Hematopoietic multipotent progenitor cell (in vitro differentiated cells): ENCODE measurements at regions not wholly inside any gene's neighbourhood (a gene's known extent, or its start where the extent isn't known, plus 50 kb on each side); places are given as distances from the start of the nearest gene placed in this dataset.
"Not testable (repeated sequence)": the region's sequence is repeated elsewhere in the genome, so short reads cannot be mapped to it uniquely, and the experiment has no call there.

Experiments used
- DNase-seq, 3 donors: peaks; one replicate each; pipeline ENCODE4 v3.0.0-alpha.2; 2011 to 2015; ENCODE audit warnings: low read depth in 2 of 3, low spot score in 2 of 3

DNA sequence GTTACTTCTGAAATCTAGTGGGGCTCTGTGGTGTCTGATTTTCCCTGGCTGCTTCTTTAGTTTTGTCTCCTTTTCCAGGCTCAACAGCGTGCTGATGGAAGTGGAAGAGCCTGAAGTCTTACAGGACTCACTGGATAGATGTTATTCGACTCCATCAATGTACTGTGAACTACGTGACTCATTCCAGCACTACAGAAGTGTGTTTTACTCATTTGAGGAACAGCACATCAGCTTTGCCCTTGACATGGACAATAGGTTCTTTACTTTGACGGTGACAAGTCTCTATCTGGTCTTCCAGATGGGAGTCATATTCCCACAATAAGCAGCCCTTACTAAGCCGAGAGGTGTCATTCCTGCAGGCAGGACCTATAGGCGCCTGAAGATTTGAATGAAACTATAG lies 51.1 kb downstream of the NBPF8 start:
- DNase-seq: not testable (repeated sequence)

DNA sequence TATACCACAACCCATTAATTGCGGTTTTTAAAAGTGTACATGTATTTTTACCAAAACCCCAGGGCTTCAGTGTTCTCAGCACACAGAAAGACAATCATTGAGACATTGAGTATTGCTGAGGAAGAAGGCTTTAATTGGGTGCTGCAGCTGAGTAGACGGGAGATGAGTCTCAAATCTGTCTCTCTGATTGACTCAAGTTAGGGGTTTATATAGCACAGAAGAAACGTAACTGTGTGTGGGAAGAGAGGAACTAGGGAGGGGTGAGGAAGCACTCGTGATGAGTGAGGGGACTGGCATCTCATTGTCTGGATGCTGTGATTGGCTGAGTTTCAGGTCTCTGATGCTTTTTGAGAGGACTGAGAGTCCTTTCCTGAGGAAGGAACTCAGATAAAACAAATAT lies 62.8 kb downstream of the NBPF8 start:
- DNase-seq: not testable (repeated sequence)

DNA sequence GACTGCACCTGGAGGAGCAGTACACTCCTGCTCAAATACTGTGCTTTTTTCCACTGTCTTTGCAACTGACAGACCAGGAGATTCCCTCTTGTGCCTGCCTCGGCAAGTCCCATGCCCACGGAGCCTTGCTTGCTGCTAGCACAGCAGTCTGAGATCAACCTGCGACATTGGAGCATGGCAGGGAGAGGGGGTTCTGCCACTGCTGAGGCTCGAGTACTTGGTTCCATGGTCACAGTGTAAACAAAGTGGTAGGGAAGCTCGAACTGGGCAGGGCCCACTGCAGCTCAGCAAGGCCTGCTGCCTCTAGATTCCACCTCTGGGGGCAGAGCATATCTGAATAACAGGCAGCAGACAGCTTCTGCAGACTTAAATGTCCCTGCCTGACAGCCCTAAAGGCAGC lies 63.6 kb downstream of the NBPF8 start:
- DNase-seq: not testable (repeated sequence)

DNA sequence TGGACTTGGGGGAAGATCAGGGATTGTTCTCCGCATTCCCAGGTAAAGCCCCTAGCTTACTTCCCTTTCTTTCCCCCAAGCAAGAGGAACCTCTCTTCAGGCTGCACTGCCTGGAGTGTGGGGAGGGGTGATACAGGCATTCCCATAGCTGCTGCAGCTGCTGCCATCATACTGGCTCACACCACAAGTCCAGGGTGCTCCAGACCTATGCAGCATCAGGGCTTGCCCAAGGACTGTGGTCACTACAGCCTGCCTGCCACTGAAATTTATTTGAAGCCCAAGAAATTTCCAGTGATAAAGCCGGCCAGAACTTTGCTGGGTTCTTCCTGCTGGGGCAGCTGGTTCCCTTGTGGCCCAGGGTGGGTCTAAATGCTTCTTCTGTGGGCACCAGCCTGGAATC lies 72.7 kb downstream of the NBPF8 start:
- DNase-seq: not testable (repeated sequence)

DNA sequence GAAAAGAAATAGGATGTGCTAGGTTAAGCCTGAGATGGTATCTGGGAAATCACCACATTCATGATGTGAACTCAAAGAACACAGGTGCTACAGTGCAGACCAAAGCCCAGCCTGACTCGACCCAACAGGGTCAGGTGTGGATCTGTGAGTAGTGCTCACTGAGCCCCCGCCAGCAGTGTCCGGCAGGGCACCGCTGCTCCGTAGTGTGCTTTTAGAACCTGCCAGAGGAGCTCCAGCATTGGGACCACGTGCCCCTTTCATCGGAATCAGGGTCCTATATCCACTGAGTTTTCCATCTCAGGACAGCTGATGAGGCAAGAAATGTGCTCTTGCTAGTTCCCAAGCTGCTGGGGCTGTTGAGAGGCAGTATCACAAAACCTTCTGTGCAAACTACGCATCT lies 74.4 kb downstream of the NBPF8 start:
- DNase-seq: not testable (repeated sequence)

DNA sequence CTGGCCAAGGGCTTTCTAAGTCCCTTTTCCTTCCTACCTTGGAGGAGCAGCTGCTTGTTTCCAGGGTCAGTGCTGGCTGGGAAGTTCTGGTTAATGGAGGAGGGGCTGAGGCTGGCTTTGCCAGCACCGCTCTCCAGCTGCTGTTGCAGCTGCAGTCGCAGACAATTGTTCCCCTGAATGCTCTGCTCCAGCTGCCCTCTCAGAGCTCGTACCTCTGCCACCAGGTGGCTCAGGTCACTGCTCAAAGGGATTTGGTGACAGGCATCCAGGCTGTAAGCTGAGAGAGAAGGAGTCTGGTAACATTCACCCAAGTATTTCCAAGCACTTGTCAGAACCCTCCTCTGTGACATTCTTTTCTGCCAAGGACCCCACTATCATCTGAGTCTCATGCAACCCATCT lies 82.3 kb downstream of the NBPF8 start:
- DNase-seq: not testable (repeated sequence)

DNA sequence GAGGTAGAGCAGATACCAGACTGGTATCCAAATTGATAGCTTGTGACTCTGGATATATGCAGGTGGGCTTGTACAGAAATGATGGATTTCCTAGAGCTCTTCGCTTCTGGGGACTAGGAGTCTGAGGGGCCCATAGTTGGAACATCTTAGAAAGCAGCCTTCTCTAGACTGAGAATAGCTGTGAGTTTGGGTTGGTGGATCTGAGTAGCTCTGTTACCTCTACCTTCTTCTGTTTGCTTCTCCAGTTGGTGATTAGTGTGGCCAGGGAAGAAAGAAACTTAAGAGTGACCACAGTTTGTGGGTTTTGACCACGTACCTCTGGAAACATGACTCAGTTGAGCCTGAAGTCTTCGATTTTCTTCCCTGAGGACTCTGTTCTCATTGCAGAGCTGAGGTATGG lies 88.4 kb downstream of the NBPF8 start:
- not testable (repeated sequence) for DNase-seq

DNA sequence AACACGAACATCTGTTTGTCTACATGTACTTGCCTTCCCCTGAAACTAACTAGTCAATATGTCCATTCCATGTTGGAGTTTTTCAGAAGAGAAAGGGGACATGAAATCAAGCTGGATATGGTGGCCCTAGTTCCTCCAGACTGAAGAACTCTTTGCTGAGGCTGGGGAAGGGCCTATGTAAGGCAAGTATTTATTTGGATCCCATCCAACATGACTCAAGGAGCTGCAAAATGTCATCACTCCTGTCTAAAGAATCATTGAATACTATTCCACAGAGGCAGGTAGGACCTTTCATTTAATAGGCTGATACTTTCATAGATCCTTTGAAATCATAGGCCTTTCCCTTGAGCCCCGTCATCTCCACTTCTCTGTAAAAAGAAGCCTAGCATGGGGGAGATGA lies 91.5 kb downstream of the NBPF8 start:
- not testable (repeated sequence) for DNase-seq

DNA sequence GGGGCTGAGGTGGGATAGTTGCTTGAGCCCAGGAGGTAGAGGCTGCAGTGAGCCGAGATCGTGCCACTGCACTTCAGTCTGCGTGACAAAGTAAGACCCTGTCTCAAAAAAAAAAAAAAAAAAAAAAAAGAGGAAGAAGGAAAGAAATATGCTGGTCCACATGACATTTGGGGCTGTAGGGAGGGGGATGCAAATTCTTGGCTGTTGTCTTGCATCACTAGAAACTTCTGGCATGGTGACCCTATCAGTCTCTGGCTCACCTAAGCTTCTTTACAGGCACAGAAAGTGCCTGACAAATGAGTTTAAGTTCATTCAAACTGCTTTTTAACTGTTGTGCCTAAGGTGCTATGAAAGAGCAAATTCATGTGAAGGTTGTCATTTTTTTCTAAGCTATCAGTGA lies 93.5 kb downstream of the NBPF8 start:
- not testable (repeated sequence) for DNase-seq

DNA sequence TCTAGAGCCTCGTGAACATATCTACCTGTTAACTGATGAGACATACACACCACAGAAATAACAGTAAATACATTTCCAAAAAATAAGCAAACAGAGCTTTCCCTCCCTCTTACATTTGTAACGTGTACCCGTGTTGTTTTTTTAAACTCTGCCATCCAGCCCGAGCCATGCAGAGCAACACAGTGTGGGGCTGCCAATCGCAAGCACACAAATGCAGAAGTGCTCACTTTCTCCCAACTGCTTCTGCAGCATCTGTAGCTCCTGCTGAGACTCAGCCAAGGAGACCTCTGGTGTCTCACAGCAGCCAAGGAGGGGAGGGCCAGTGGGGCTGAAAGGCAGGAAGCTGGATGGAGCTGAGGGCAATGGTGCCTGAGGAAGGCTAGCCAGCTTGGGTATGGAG lies 94.4 kb downstream of the NBPF8 start:
- DNase-seq: peak in 1 of 3 donors; percentile 6

DNA sequence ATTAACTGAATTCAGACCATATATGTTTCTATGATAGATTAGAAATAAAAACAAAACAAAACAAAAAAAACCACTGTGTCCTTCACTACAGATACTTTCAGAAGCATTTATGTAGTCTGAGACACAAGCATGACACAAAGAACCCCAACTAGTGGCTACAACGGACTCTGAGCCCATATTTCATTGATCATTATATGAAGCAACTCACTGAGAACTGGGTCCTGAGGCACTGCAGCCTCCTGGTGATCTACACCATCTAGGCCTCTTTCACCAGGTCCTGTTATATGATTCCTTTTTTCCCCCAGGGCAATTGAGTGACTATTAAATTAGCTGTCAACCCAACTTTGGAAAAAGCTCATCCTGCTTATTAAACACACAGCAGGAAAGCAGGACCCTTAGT lies 98.3 kb downstream of the NBPF8 start:
- DNase-seq: not testable (repeated sequence)

DNA sequence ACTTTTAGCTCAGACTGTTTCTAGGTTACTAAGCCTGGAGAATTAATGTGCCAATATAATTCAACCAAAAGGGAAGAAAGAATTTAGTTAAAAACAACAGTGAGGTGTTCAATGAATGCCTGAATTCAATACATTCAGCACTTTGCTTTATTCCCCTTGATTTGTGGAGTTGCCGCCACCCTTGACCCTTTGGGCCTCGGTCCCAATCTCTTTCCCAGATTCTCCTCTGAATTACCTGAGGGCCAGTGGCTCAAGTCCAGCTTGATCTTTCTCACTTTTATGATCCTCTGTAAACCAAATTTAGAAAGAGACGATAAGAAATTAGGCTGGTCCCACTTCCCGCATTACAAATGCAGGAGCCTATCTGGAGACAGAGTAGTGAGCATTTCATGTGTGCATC lies 98.7 kb downstream of the NBPF8 start:
- not testable (repeated sequence) for DNase-seq

DNA sequence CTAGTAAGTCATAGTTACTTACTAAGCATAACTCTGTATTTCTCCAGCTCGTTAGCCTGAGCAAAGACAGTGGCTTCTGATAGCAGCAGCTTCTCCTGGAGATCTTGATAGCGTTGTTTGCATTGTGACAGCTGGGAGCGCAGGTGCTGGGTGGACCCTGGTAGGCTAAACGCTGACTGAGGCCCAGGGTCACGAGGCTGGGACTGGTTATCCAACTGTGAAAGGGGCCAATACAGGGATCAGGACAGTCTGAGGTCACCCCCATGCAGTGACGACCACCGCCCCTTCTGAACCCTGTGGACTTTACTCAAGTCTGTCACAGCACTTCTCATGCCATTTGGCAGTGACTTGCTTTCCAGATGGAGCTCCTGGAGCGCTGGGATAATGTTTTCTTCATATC lies 104.4 kb downstream of the NBPF8 start:
- DNase-seq: not testable (repeated sequence)

DNA sequence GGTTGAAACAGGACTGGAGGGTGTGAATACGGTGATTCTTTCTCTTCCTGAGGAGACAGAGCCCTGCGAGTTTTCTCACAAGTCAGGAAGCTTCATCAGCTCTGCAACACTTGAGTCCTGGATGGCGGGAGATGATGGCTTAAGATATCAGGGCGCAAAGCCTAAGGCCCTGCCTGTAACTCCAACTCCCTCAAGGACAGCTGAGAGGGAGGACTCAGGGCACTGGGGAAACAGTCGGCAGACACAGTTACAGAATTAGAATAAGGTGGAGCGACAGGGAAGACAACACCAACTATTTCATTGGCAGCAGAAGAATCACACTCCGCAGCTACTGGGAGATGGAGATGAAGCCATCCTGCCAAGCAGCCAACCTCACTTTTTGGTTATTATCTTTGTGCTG lies 109.6 kb downstream of the NBPF8 start:
- DNase-seq: not testable (repeated sequence)

DNA sequence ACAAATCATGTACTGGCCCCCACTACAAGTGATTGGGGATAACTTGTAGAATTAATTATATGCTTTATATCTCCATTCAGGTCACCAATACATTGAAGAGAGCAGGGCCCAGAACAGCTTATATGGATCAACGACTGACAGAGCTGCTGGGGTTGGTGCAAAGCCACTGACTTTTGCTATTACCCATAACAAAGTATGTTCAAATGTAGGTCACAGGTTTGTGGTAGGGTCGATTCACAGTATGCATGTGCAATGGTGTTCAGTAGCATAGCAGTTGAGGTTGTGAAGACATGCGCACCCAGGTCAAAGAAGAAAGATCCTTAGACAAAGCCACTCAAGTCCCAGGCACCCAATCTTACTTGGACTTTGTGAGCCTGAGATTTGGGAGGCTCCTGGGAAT lies 110.6 kb downstream of the NBPF8 start:
- DNase-seq: not testable (repeated sequence)

DNA sequence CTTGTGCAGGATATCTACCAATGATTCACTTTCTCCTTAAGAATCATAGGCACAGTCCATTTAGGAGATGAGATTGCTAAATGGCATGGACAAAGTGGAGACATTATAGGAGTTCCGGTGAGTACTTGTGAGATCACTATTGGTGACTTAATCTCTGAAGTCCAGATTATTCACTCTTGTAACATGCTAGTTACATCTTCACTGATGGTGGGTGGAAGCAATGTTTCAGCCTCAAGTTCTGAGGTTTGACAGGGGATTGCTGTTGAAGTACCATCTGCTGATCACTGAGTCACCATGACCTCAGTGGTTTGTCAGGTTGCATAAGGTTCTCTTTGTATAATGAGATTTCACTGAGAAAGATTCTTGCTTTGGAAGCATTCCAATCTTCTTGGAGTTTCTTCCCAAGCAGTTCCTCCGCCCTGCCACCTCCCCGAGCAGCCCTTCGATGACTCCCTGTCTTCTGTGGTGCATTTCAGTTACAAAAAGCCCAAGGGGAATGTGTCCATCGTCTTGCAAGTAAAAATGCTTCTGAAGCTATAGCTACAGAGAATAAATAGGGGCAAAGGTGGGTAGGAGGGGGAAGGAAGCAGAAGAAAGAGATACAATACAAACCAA lies 114.7 kb downstream of the NBPF8 start:
- DNase-seq: not testable (repeated sequence)

DNA sequence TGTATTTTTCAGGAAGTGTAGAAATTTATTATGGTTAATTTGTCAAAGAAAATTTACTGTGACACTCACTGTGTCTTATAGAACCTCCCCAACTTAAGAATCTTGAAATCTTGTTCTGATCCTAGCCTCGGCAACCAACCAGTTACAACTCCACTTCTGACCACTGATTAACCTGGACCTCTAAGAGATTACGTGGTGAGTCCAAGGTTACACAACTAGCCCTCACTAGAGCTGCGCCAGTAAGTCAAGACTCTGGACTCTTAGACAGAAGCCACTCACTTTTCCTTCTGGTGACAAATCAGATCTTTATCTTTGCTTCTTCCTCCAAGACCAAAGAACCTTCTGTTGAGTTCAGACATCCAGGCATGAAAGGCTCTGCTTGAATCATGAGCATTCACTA lies 116.6 kb downstream of the NBPF8 start:
- not testable (repeated sequence) for DNase-seq

DNA sequence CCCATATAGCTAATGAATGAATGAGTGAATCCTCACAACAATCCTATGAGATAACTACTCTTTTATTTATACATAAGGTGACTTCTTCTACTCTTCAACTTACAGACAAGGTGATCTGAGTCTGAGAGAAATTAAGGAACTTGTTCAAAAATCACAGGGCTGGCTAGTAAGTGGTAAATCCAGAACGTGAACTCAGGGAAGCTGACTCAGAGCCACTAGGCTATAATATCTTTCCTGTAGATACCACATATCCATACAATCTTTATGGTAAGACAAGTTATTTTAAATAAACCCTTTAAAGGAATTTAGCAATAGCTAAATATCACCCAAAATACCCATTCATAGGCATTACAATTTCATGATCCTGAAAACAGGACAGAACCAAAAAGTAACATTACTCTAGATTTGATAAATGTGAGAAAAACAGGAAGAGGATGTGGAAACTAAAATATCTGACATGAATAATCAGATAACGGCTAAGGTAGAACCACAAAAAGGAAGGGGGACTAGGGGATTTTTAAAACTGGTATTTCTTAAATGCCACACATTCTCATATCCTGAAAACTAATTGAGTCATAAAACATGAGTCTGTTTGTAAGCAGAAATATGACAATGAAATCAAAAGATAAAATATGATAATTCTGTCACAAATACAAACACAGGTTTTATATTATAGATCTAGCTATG lies 119.7 kb downstream of the NBPF8 start:
- peak in 2 of 3 donors; percentile 29 to 42 for DNase-seq

DNA sequence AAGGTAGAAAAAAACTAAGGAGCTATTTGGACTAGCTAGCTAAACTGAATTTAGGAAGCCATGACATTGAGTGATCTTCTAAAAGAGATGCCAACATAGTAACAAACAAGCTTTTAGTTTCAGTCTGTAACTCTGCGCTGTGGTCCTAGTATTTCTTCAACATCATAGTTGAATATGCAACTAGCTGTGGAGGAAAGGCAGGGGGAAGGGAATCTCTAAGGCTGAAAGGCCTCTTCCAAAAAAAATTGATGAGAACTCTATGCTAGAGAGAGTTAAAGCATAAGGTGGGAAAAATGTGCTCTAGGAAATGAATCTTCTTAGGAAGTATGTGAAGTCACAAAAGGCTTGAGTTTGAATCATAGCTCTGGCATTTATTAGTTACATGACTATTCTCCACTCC lies 120.2 kb downstream of the NBPF8 start:
- peak in 1 of 3 donors; percentile 9 for DNase-seq

DNA sequence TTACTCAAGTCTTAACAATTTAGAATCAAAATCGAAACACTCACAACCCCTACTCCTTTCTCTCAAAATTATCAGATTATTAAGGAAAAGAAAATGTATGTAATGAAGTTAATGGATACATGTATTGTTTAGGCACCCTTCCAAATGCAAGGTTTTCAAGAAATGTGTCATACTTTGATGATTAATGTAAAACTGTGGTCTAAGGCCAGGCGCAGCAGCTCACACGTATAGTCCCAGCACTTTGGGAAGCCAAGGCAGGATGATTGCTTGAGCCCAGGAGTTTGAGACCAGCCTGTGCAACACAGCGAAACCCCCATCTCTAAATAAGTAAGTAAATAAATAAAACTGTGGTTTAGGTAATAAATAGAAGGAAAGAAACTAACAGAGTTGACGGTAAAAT lies 126.6 kb downstream of the NBPF8 start:
- DNase-seq: not testable (repeated sequence)

DNA sequence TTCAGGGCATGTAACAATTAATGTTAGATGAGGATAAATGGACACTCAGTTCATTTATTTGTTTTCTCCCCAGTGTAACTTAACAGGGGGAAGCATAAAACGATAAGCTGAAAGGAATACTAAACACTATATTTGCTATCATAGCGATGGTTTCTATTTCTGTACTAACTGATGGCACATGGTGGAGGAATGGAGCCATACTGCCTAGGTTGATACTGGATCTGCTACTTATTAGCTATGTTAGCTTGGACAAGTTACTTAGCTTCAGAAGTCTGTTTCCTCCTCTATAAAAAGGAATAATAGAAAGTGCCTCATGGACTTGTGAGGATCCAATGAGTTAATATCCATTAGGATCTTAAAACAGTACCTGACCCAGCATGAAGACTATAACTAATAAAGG lies 127.5 kb downstream of the NBPF8 start:
- DNase-seq: not testable (repeated sequence)

DNA sequence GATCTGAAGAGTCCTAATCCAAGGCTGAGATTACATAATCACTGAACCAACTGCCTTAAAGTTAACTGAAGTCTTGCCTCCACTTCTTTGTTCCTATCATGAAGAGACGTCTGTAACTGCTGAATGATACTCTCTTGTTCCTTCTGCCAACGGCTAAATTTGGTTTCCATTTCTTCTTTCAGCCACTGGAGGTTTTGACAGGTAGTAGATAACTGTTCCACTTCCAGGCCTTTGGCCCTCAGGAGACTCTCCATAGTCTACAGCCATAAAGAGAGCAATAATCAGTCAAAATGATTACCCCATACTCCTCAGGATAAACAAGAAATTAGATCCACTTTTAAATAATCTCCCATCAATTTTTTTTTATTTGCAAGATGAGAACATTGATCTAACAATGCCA lies 128.1 kb downstream of the NBPF8 start:
- DNase-seq: not testable (repeated sequence)
